ENCODE measurements at regions not wholly inside any gene's neighbourhood (a gene's known extent, or its start where the extent isn't known, plus 50 kb on each side); places are given as distances from the start of the nearest gene placed in this dataset.

GRCh38 chr10:3409928-3410327 is 237.3 kb upstream of the PITRM1 start:
- TF ChIP-seq CTCF (IDR thresholded peaks at IDR 0.05; ENCODE audit: low read depth, low read length, poor library complexity, severe bottlenecking), result no peak
- no peak for TF ChIP-seq EZH2phosphoT487 (IDR thresholded peaks at IDR 0.05; ENCODE audit: borderline replicate concordance, low read length)
